ENCODE measurements at regions not wholly inside any gene's neighbourhood (a gene's known extent, or its start where the extent isn't known, plus 50 kb on each side); places are given as distances from the start of the nearest gene placed in this dataset.

- Mint-ChIP-seq H3K9me3 (no peaks in the 10 kb centered on the region), H3K4me1 (peaks cover 24% of the 10 kb centered on the region), H3K27me3 (ENCODE audit: low read depth) (no peaks in the 10 kb centered on the region), H3K36me3 (ENCODE audit: low read depth) (no peaks in the 10 kb centered on the region), H3K27ac (no peak overlapping the region), H3K4me3 (no peak overlapping the region)
- no peak for TF ChIP-seq CTCF (IDR thresholded peaks at IDR 0.05; ENCODE audit: unreplicated experiment in 3 of 3)
Observed at GRCh38 chr2:216302981-216303676, 69.2 kb downstream of the MARCHF4 start.

- Mint-ChIP-seq H3K36me3 (ENCODE audit: low read depth) (no peaks in the 10 kb centered on the region), H3K27ac (no peak overlapping the region), H3K4me3 (no peak overlapping the region), H3K27me3 (ENCODE audit: low read depth) (no peaks in the 10 kb centered on the region), H3K9me3 (no peaks in the 10 kb centered on the region), H3K4me1 (peaks cover 14% of the 10 kb centered on the region)
- no peak for TF ChIP-seq CTCF (IDR thresholded peaks at IDR 0.05; ENCODE audit: unreplicated experiment in 3 of 3)
Observed at GRCh38 chr2:216300906-216301305, 71.4 kb downstream of the MARCHF4 start.

- no peaks in the 10 kb centered on the region for H3K36me3 Mint-ChIP-seq (ENCODE audit: low read depth)
- peak overlapping the region in 1 of 3 experiments; percentile 69 for H3K27ac Mint-ChIP-seq
- no peak overlapping the region for H3K4me3 Mint-ChIP-seq
- TF ChIP-seq CTCF (IDR thresholded peaks at IDR 0.05; ENCODE audit: unreplicated experiment in 3 of 3), result no peak
- peaks cover 14% of the 10 kb centered on the region for H3K4me1 Mint-ChIP-seq
- no peaks in the 10 kb centered on the region for H3K27me3 Mint-ChIP-seq (ENCODE audit: low read depth)
- H3K9me3 Mint-ChIP-seq, result no peaks in the 10 kb centered on the region
Observed at GRCh38 chr2:216299588-216299987, 72.7 kb downstream of the MARCHF4 start.

GRCh38 chr2:216298719-216299495 lies 73.4 kb downstream of the MARCHF4 start:
- Mint-ChIP-seq H3K36me3 (ENCODE audit: low read depth) (no peaks in the 10 kb centered on the region), H3K4me3 (no peak overlapping the region), H3K27me3 (ENCODE audit: low read depth) (no peaks in the 10 kb centered on the region), H3K9me3 (no peaks in the 10 kb centered on the region), H3K4me1 (peaks cover 14% of the 10 kb centered on the region), H3K27ac (peak overlapping the region in 1 of 3 experiments; percentile 69)
- TF ChIP-seq CTCF (IDR thresholded peaks at IDR 0.05; ENCODE audit: unreplicated experiment in 3 of 3), result no peak

GRCh38 chr2:216296856-216297255 lies 75.4 kb downstream of the MARCHF4 start:
- H3K4me3 Mint-ChIP-seq, result no peak overlapping the region
- no peak for TF ChIP-seq CTCF (IDR thresholded peaks at IDR 0.05; ENCODE audit: unreplicated experiment in 3 of 3)

More at GRCh38 chr2:216296856-216297255, 75.4 kb downstream of the MARCHF4 start:
- Mint-ChIP-seq H3K27me3 (ENCODE audit: low read depth) (no peaks in the 10 kb centered on the region), H3K4me1 (peaks cover 14% of the 10 kb centered on the region), H3K36me3 (ENCODE audit: low read depth) (no peaks in the 10 kb centered on the region), H3K9me3 (no peaks in the 10 kb centered on the region), H3K27ac (no peak overlapping the region)

Data from nephron (organoid).